PFSK-1 (cell line): ENCODE measurements at regions not wholly inside any gene's neighbourhood (a gene's known extent, or its start where the extent isn't known, plus 50 kb on each side); places are given as distances from the start of the nearest gene placed in this dataset.
A peak's percentile ranks its signal among the peaks of the same experiment; 100 is the strongest.

ENCODE experiments used
- FOXP2 ChIP-seq: optimal IDR thresholded peaks from 2 replicates; pipeline ENCODE3; 2011; ENCODE audit warnings: borderline replicate concordance, control low read depth, inconsistent platforms; ENCODE audit not compliant: insufficient read depth; ENCODE audit errors: extremely low read length, extremely low read depth
- POLR2AphosphoS5 ChIP-seq: IDR thresholded peaks from 2 replicates; pipeline ENCODE4 v1.6.1; 2012; ENCODE audit warnings: low read depth, mild to moderate bottlenecking, control low read depth, low read length, moderate library complexity
- REST ChIP-seq, 2 experiments: IDR thresholded peaks; 2 replicates each; pipeline versions ENCODE4 v1.6.1 to v1.8.0; 2011 to 2012; ENCODE audit warnings: low read depth in 2 of 2, low read length in 2 of 2, control low read depth in 1 of 2, inconsistent platforms in 1 of 2, mild to moderate bottlenecking in 1 of 2, moderate library complexity in 1 of 2; ENCODE audit not compliant: insufficient read depth in 1 of 2
- SIN3A ChIP-seq: IDR thresholded peaks from 2 replicates; pipeline ENCODE4 v1.6.1; 2012; ENCODE audit warnings: mild to moderate bottlenecking, low read length, moderate library complexity, borderline replicate concordance; ENCODE audit not compliant: insufficient read depth
- TAF1 ChIP-seq: IDR thresholded peaks from 2 replicates; pipeline ENCODE4 v1.6.1; 2012; ENCODE audit warnings: low read length, control low read depth, borderline replicate concordance; ENCODE audit not compliant: insufficient read depth

GRCh38 chr4:26088433-26088928 is 174.5 kb downstream of the SMIM20 start:
- TF ChIP-seq FOXP2 (no peak), SIN3A (0 out of 2 replicates have a peak, but pooled peaks have one; percentile 26), POLR2AphosphoS5 (no peak), REST (IDR thresholded peaks at IDR 0.05; ENCODE audit: insufficient read depth in 1 of 2, low read depth in 2 of 2, low read length in 2 of 2) (no peak)

DNA sequence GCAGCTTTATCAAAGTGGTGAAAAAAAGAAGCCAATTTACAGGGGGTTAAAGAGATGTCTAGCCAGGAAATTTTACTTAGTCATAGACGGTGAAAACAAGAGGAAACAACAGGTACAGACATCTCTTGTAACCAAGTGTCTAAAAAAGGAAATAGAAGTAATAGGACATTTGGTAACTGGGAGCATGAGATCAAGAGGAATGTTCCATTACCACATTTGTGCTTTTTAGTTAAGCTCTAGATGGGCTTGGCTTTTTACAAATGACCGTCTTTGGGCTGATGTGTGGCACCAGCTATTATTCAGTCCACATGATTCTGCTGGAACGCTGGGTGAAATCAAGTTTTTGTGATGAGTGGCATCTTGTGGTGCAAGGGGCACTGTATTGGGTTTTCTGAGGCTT is 179.5 kb downstream of the SMIM20 start:
- no peak for TF ChIP-seq SIN3A
- TF ChIP-seq TAF1, result no peak
- no peak for TF ChIP-seq FOXP2
- no peak for TF ChIP-seq REST (IDR thresholded peaks at IDR 0.05; ENCODE audit: insufficient read depth in 1 of 2, low read depth in 2 of 2, low read length in 2 of 2)
- no peak for TF ChIP-seq POLR2AphosphoS5

DNA sequence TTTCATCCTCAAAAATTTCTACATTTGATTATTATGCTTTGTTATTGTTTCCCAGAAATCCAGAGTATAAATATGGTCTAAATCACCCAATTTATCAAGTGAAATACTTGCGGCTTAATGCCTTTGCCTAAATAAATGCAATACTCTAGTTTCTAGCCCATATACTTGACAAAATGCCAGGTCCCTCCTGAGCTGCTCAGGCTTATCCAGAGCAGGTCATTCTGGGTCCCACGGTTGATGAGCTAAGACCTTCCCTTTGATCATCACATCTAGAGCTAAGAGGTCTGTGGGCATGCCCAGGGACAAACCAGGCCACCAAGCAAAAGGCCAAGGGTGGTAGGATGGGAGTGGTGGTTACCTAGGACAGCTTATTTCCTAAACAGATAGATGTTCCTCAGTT is 180.1 kb downstream of the SMIM20 start:
- TF ChIP-seq REST (IDR thresholded peaks at IDR 0.05; ENCODE audit: insufficient read depth in 1 of 2, low read depth in 2 of 2, low read length in 2 of 2) (no peak), TAF1 (no peak), POLR2AphosphoS5 (no peak), FOXP2 (no peak), SIN3A (no peak)

DNA sequence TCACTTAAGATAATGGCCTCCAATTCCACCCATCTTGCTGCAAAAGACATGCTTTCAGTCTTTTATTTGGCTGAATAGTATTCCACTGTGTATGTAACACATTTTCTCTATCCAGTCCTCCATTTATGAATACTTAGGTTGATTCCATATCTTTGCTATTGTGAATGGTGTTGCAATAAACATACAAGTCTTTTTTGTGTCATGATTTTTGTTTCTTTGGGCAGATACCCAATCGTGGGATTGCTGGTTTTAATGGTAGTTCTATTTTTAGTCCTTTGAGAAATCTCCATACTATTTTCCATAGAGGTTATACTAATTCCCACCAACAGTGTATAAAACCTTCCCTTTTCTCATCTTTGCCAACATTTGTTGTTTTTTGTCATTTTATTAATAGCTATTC is 180.9 kb downstream of the SMIM20 start:
- TF ChIP-seq REST (IDR thresholded peaks at IDR 0.05; ENCODE audit: insufficient read depth in 1 of 2, low read depth in 2 of 2, low read length in 2 of 2), result no peak
- TF ChIP-seq SIN3A, result no peak
- TF ChIP-seq FOXP2, result no peak
- TF ChIP-seq TAF1, result no peak
- TF ChIP-seq POLR2AphosphoS5, result no peak

- TF ChIP-seq REST (IDR thresholded peaks at IDR 0.05; ENCODE audit: insufficient read depth in 1 of 2, low read depth in 2 of 2, low read length in 2 of 2) (no peak), SIN3A (no peak), TAF1 (no peak), POLR2AphosphoS5 (no peak), FOXP2 (no peak)
Measured at GRCh38 chr4:26099967-26100366, 185.9 kb downstream of the SMIM20 start.
